ENCODE measurements at regions not wholly inside any gene's neighbourhood (a gene's known extent, or its start where the extent isn't known, plus 50 kb on each side); places are given as distances from the start of the nearest gene placed in this dataset.

DNA sequence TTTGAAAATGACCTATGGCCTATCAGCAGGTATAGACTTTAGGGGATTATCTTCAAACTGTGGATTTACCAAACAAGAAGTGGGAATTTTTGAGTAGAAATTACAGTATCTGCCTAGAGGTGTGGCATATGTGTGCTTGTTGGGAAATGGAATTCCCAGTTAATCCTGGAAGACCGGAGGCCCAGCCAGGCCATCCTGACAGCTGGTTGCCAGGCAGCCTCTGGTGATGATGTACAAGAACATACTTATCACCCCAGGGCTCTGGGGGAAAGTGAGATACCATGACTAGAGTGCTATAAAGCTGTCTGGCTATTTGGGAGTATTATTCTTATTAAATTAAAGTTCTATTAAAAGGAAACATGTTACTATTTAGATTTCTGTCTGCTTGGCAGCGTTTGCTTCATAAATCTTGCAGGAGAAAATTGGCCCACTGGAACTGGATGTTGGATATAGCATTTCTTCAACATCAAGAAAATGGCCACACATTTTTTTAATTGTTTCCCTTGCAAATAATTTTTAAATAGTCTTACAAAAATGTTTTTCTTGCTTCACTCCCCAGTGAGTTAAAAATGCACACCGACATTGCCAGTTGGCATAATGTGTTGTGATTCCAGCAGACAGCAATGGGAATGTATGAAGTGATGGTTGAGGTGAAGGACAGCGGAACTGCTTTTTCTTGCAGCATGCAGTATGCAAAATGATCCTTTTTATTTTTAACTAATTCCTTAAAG, 187.8 kb downstream of the MYLK4 start:
- no peak overlapping the region for H3K18ac ChIP-seq (ENCODE audit: low read length)
- no peak overlapping the region for H2BK15ac ChIP-seq (replicated peaks; ENCODE audit: low read depth)
- H3K9ac ChIP-seq (ENCODE audit: low read length), result no peak overlapping the region
- H4K8ac ChIP-seq (ENCODE audit: low read depth, low read length), result no peak overlapping the region
- H3K4me1 ChIP-seq (ENCODE audit: control insufficient read depth, low read depth, low read length), result no peaks in the 10 kb centered on the region
- H3K36me3 ChIP-seq (ENCODE audit: control insufficient read depth, insufficient read depth, low read length), result no peaks in the 10 kb centered on the region
- H3K27me3 ChIP-seq (ENCODE audit: insufficient read depth, low read length, poor library complexity), result no peaks in the 10 kb centered on the region
- no peak overlapping the region for H4K5ac ChIP-seq (ENCODE audit: low read length)
- H3K4ac ChIP-seq (ENCODE audit: low read depth, low read length), result no peak overlapping the region
- no peak overlapping the region for H2AK5ac ChIP-seq (ENCODE audit: low read length)
- no peak overlapping the region for H3K56ac ChIP-seq (ENCODE audit: low read length)
- DNase-seq, result no peak
- no peak overlapping the region for H2BK120ac ChIP-seq (ENCODE audit: low read depth, low read length)
- H3K79me1 ChIP-seq (ENCODE audit: low read length), result no peaks in the 10 kb centered on the region
- no peaks in the 10 kb centered on the region for H3K79me2 ChIP-seq (ENCODE audit: control insufficient read depth, insufficient read depth, low read length)
- no CpG with 5 or more reads among the region's 4 CpGs for WGBS (ENCODE audit: extremely low coverage, insufficient coverage, low lambda C conversion rate)
- H3K23ac ChIP-seq (ENCODE audit: low read length), result no peak overlapping the region
- H3K27ac ChIP-seq (ENCODE audit: low read depth, low read length), result no peak overlapping the region
- no peak overlapping the region for H3K4me2 ChIP-seq (ENCODE audit: low read length)
- H2BK5ac ChIP-seq (ENCODE audit: low read length), result no peak overlapping the region
- no peak overlapping the region for H3K4me3 ChIP-seq (ENCODE audit: low read length)

DNA sequence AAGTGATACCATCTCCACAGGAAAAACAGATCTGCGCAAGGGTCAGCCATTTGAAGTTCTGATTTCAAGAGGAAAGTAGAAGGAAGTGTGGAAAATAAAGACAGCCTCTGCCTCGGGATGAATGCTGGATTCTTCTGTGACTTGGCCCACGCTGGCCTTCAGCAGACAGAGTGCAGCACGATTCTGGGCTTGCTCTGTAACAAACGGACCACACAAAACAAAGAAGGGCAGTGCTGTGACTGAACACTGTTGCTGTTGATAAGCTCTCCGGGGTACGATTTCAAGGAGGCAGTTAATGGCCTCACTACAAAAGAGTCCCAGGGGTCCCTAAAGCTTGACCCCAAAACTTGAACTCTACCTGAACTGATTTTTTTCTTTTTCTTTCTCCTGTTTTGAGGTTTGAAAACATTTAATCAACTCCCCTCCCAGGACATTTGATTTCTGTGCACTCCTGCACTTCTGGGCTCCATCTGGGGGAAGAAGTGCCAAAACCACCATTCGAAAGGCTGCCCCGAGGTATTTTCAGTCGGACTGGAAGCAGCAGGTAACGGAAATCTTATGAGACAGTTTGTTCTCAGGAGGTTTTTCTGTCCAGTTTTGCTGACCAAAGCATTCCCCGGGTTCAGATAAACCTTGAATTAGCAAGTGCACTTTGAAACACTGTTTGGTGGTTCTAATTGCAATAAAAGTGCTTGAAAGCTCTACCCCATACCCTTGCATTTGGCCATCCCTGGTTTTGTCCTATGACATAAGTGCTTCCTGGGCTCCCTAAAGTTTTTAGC, 189.6 kb downstream of the MYLK4 start:
- Histone ChIP-seq H3K79me2 (ENCODE audit: control insufficient read depth, insufficient read depth, low read length) (no peaks in the 10 kb centered on the region), H3K23ac (ENCODE audit: low read length) (no peak overlapping the region), H3K4me1 (ENCODE audit: control insufficient read depth, low read depth, low read length) (no peaks in the 10 kb centered on the region), H2BK15ac (replicated peaks; ENCODE audit: low read depth) (no peak overlapping the region), H3K27ac (ENCODE audit: low read depth, low read length) (no peak overlapping the region), H3K4me2 (ENCODE audit: low read length) (no peak overlapping the region), H3K36me3 (ENCODE audit: control insufficient read depth, insufficient read depth, low read length) (no peaks in the 10 kb centered on the region), H3K18ac (ENCODE audit: low read length) (no peak overlapping the region), H3K56ac (ENCODE audit: low read length) (no peak overlapping the region), H3K4me3 (ENCODE audit: low read length) (no peak overlapping the region), H4K8ac (ENCODE audit: low read depth, low read length) (no peak overlapping the region), H2BK120ac (ENCODE audit: low read depth, low read length) (no peak overlapping the region), H2BK5ac (ENCODE audit: low read length) (no peak overlapping the region), H3K9ac (ENCODE audit: low read length) (no peak overlapping the region), H4K5ac (ENCODE audit: low read length) (no peak overlapping the region), H3K79me1 (ENCODE audit: low read length) (no peaks in the 10 kb centered on the region), H3K4ac (ENCODE audit: low read depth, low read length) (no peak overlapping the region), H2AK5ac (ENCODE audit: low read length) (no peak overlapping the region), H3K27me3 (ENCODE audit: insufficient read depth, low read length, poor library complexity) (no peaks in the 10 kb centered on the region)
- DNase-seq, result no peak
- no CpG with 5 or more reads among the region's 12 CpGs for WGBS (ENCODE audit: extremely low coverage, insufficient coverage, low lambda C conversion rate)

GRCh38 chr6:2560140-2560818, 190.4 kb downstream of the MYLK4 start:
- Histone ChIP-seq H2BK5ac (ENCODE audit: low read length) (no peak overlapping the region), H3K36me3 (ENCODE audit: control insufficient read depth, insufficient read depth, low read length) (no peaks in the 10 kb centered on the region), H3K4me1 (ENCODE audit: control insufficient read depth, low read depth, low read length) (no peaks in the 10 kb centered on the region), H3K79me2 (ENCODE audit: control insufficient read depth, insufficient read depth, low read length) (no peaks in the 10 kb centered on the region), H2AK5ac (ENCODE audit: low read length) (no peak overlapping the region), H3K4ac (ENCODE audit: low read depth, low read length) (no peak overlapping the region), H3K79me1 (ENCODE audit: low read length) (no peaks in the 10 kb centered on the region), H3K27me3 (ENCODE audit: insufficient read depth, low read length, poor library complexity) (no peaks in the 10 kb centered on the region), H4K8ac (ENCODE audit: low read depth, low read length) (no peak overlapping the region), H3K27ac (ENCODE audit: low read depth, low read length) (no peak overlapping the region), H3K4me2 (ENCODE audit: low read length) (no peak overlapping the region), H4K5ac (ENCODE audit: low read length) (no peak overlapping the region), H2BK15ac (replicated peaks; ENCODE audit: low read depth) (no peak overlapping the region), H3K9ac (ENCODE audit: low read length) (no peak overlapping the region), H3K23ac (ENCODE audit: low read length) (no peak overlapping the region), H3K56ac (ENCODE audit: low read length) (no peak overlapping the region), H2BK120ac (ENCODE audit: low read depth, low read length) (no peak overlapping the region), H3K18ac (ENCODE audit: low read length) (no peak overlapping the region), H3K4me3 (ENCODE audit: low read length) (no peak overlapping the region)
- DNase-seq, result no peak
- no CpG with 5 or more reads among the region's 8 CpGs for WGBS (ENCODE audit: extremely low coverage, insufficient coverage, low lambda C conversion rate)

GRCh38 chr6:2558861-2559801, 191.6 kb downstream of the MYLK4 start:
- Histone ChIP-seq H2BK15ac (replicated peaks; ENCODE audit: low read depth) (no peak overlapping the region), H2BK120ac (ENCODE audit: low read depth, low read length) (no peak overlapping the region), H3K36me3 (ENCODE audit: control insufficient read depth, insufficient read depth, low read length) (no peaks in the 10 kb centered on the region), H2BK5ac (ENCODE audit: low read length) (no peak overlapping the region), H3K4me3 (ENCODE audit: low read length) (no peak overlapping the region), H3K23ac (ENCODE audit: low read length) (no peak overlapping the region), H3K4ac (ENCODE audit: low read depth, low read length) (no peak overlapping the region), H3K79me1 (ENCODE audit: low read length) (no peaks in the 10 kb centered on the region), H2AK5ac (ENCODE audit: low read length) (no peak overlapping the region), H3K4me2 (ENCODE audit: low read length) (no peak overlapping the region), H3K4me1 (ENCODE audit: control insufficient read depth, low read depth, low read length) (no peaks in the 10 kb centered on the region), H3K27me3 (ENCODE audit: insufficient read depth, low read length, poor library complexity) (no peaks in the 10 kb centered on the region), H3K18ac (ENCODE audit: low read length) (no peak overlapping the region), H4K8ac (ENCODE audit: low read depth, low read length) (no peak overlapping the region), H3K56ac (ENCODE audit: low read length) (no peak overlapping the region), H4K5ac (ENCODE audit: low read length) (no peak overlapping the region), H3K79me2 (ENCODE audit: control insufficient read depth, insufficient read depth, low read length) (no peaks in the 10 kb centered on the region), H3K27ac (ENCODE audit: low read depth, low read length) (no peak overlapping the region), H3K9ac (ENCODE audit: low read length) (no peak overlapping the region)
- WGBS (ENCODE audit: extremely low coverage, insufficient coverage, low lambda C conversion rate), result no CpG with 5 or more reads among the region's 25 CpGs
- no peak for DNase-seq

DNA sequence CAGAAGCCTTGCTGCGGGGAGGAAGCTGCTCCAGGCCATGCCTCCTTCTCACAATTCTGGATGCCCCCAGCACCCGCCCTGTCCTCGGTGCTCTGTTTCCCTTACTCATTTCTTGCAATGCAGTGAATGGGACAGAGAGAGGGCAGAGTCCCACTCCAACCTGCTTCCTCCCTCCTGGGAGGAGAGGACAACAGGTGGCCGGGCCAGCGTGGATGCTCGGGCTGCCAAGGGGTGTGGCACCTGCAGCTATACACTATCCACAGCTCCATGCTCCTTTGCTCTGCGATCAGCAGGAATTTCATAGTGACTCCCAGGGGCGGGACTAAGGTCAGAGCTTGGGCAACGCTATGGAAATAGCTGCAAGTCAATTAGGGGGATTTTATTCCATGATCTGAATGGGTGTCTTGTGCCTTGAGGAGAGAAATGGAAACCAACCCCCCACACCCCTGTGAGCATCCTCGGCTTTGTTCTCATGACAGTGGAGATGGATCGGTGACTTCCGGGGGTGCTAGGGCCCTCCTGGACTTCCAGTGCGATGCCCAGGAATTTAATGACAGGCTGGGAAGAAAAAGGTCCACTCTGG, 192.5 kb downstream of the MYLK4 start:
- Histone ChIP-seq H4K5ac (ENCODE audit: low read length) (no peak overlapping the region), H2BK5ac (ENCODE audit: low read length) (no peak overlapping the region), H3K79me2 (ENCODE audit: control insufficient read depth, insufficient read depth, low read length) (no peaks in the 10 kb centered on the region), H3K18ac (ENCODE audit: low read length) (no peak overlapping the region), H3K4me1 (ENCODE audit: control insufficient read depth, low read depth, low read length) (no peaks in the 10 kb centered on the region), H2AK5ac (ENCODE audit: low read length) (no peak overlapping the region), H3K27me3 (ENCODE audit: insufficient read depth, low read length, poor library complexity) (no peaks in the 10 kb centered on the region), H3K4me3 (ENCODE audit: low read length) (no peak overlapping the region), H3K27ac (ENCODE audit: low read depth, low read length) (no peak overlapping the region), H3K36me3 (ENCODE audit: control insufficient read depth, insufficient read depth, low read length) (no peaks in the 10 kb centered on the region), H3K9ac (ENCODE audit: low read length) (no peak overlapping the region), H3K4me2 (ENCODE audit: low read length) (no peak overlapping the region), H4K8ac (ENCODE audit: low read depth, low read length) (no peak overlapping the region), H2BK120ac (ENCODE audit: low read depth, low read length) (no peak overlapping the region), H3K56ac (ENCODE audit: low read length) (no peak overlapping the region), H3K79me1 (ENCODE audit: low read length) (no peaks in the 10 kb centered on the region), H3K23ac (ENCODE audit: low read length) (no peak overlapping the region), H3K4ac (ENCODE audit: low read depth, low read length) (no peak overlapping the region), H2BK15ac (replicated peaks; ENCODE audit: low read depth) (no peak overlapping the region)
- no peak for DNase-seq
- no CpG with 5 or more reads among the region's 13 CpGs for WGBS (ENCODE audit: extremely low coverage, insufficient coverage, low lambda C conversion rate)

Measured in mesendoderm (in vitro differentiated cells).